HepG2 (cell line): ENCODE measurements at regions not wholly inside any gene's neighbourhood (a gene's known extent, or its start where the extent isn't known, plus 50 kb on each side); places are given as distances from the start of the nearest gene placed in this dataset.

Source experiments
- ATAC-seq: fragments of 200-7000 bp; cut with Tn5 transposase; 3 replicates; pipeline ENCODE4 v1.9.1; 2020; ENCODE audit warnings: mild to moderate bottlenecking, moderate library complexity
- BruUV-seq: library from RNA; stranded (reverse); fragments of 400-500 nt; replicated peaks from 2 replicates; lab custom pipeline; 2021; lab: Mats Ljungman, UMichigan
- CTCF ChIA-PET: fragments of 300-600 bp; formaldehyde crosslinking; extraction: SDS; loops from one replicate; lab custom pipeline; 2021; ENCODE audit warnings: low total read pairs, inconsistent platforms, low intra/inter-chr PET ratio; lab: Yijun Ruan, JAX
- POLR2A ChIA-PET: fragments of 350-600 bp; sonication (Branson Sonifier 250); formaldehyde crosslinking; loops from one replicate; lab custom pipeline; 2020; ENCODE audit warnings: antibody characterized with exemption, inconsistent platforms; lab: Yijun Ruan, JAX
- DNase-seq: peaks from one replicate; pipeline ENCODE4 v3.0.0-alpha.2; 2015; ENCODE audit warnings: low spot score
- FAIRE-seq: peaks from 3 replicates; lab custom pipeline; 2011; peaks lifted over from hg19 to GRCh38; lab: Jason Lieb, UNC
- H2AFZ ChIP-seq: one replicate; pipeline ENCODE4 v1.6.1; 2011; ENCODE audit warnings: low read length, inconsistent platforms
- H3K27ac ChIP-seq: fragments of 300-600 bp; 3 replicates; pipeline ENCODE4 v1.8.0; 2011; ENCODE audit warnings: mixed run types, mild to moderate bottlenecking, mixed read lengths, low read length, inconsistent platforms; ENCODE audit not compliant: insufficient read depth; ENCODE audit errors: extremely low read length
- H3K27me3 ChIP-seq, 2 experiments: fragments of 200-600 bp in 1 of 2; 2 replicates in 1 of 2; 3 replicates in 1 of 2; pipeline versions ENCODE4 v1.6.0 to v1.8.0; 2011; ENCODE audit warnings: low read length in 2 of 2, mild to moderate bottlenecking in 2 of 2, moderate library complexity in 2 of 2, inconsistent platforms in 1 of 2; ENCODE audit not compliant: insufficient read depth in 2 of 2, control insufficient read depth in 1 of 2
- H3K36me3 ChIP-seq, 2 experiments: fragments of 200-600 bp in 1 of 2; replicated peaks in 1 of 2; 2 replicates in 1 of 2; 3 replicates in 1 of 2; pipeline versions ENCODE4 v1.5.1 to v1.8.0; 2011; ENCODE audit warnings: low read length in 2 of 2, inconsistent platforms in 1 of 2; ENCODE audit not compliant: insufficient read depth in 2 of 2, control insufficient read depth in 1 of 2
- H3K4me1 ChIP-seq: 2 replicates; pipeline ENCODE4 v1.5.1; 2012; ENCODE audit warnings: low read length, inconsistent platforms; ENCODE audit not compliant: insufficient read depth
- H3K4me2 ChIP-seq: 2 replicates; pipeline ENCODE4 v1.6.0; 2011; ENCODE audit warnings: low read depth, low read length, inconsistent platforms
- H3K4me3 ChIP-seq, 3 experiments: fragments of 200-600 bp in 1 of 3; sonication (generic), shearing (Covaris generic) in 1 of 3; replicated peaks in 1 of 3; 2 replicates each; pipeline ENCODE4 v1.5.1; 2011 to 2016; ENCODE audit warnings: low read length in 3 of 3, inconsistent platforms in 2 of 3, low read depth in 2 of 3, mild to moderate bottlenecking in 2 of 3, control low read depth in 1 of 3, mixed read lengths in 1 of 3; ENCODE audit not compliant: insufficient read depth in 1 of 3
- H3K79me2 ChIP-seq: one replicate; pipeline ENCODE4 v1.6.1; 2011; ENCODE audit warnings: low read length, inconsistent platforms; ENCODE audit not compliant: insufficient read depth
- H3K9ac ChIP-seq: 2 replicates; pipeline ENCODE4 v1.6.0; 2011; ENCODE audit warnings: mild to moderate bottlenecking, low read depth, low read length, inconsistent platforms; ENCODE audit not compliant: insufficient read depth
- H3K9me3 ChIP-seq: 2 replicates; pipeline ENCODE4 v1.5.1; 2012; ENCODE audit warnings: mild to moderate bottlenecking, low read length
- H4K20me1 ChIP-seq: 2 replicates; pipeline ENCODE4 v1.6.0; 2011; ENCODE audit warnings: inconsistent platforms, mild to moderate bottlenecking, low read length, moderate library complexity; ENCODE audit not compliant: insufficient read depth
- CBX5 ChIP-seq: sonication (generic); formaldehyde crosslinking; IDR thresholded peaks from 2 replicates; pipeline ENCODE4 v1.4.0; 2020; ENCODE audit warnings: missing genetic modification reagents, borderline replicate concordance
- HNRNPUL1 ChIP-seq: fragments of 200-400 bp; formaldehyde crosslinking; IDR thresholded peaks from 2 replicates; pipeline ENCODE4 v1.6.1; 2017; ENCODE audit warnings: low read depth, mild to moderate bottlenecking, low read length, moderate library complexity
- IRF2 ChIP-seq: IDR thresholded peaks from 2 replicates; pipeline ENCODE4 v1.6.1; 2018; ENCODE audit warnings: missing genetic modification reagents, missing compliant biosample characterization
- KLF12 ChIP-seq: sonication (generic); formaldehyde crosslinking; IDR thresholded peaks from 2 replicates; pipeline ENCODE4 v1.4.0; 2020; ENCODE audit warnings: missing genetic modification reagents, borderline replicate concordance
- MIER3 ChIP-seq: IDR thresholded peaks from 2 replicates; pipeline ENCODE4 v1.6.1; 2016; ENCODE audit warnings: missing compliant biosample characterization, borderline replicate concordance
- NFYC ChIP-seq: IDR thresholded peaks from 2 replicates; pipeline ENCODE4 v1.6.1; 2016; ENCODE audit warnings: missing genetic modification reagents, missing compliant biosample characterization
- RELA ChIP-seq: sonication (generic); formaldehyde crosslinking; IDR thresholded peaks from 2 replicates; pipeline ENCODE4 v1.4.0; 2020; ENCODE audit warnings: missing genetic modification reagents
- SP140L ChIP-seq: sonication (generic); formaldehyde crosslinking; IDR thresholded peaks from 2 replicates; pipeline ENCODE4 v1.4.0; 2020; ENCODE audit warnings: missing genetic modification reagents, borderline replicate concordance
- ZBTB1 ChIP-seq: sonication (generic); formaldehyde crosslinking; IDR thresholded peaks from 2 replicates; pipeline ENCODE4 v1.4.0; 2020; ENCODE audit warnings: missing genetic modification reagents, borderline replicate concordance
- ZNF10 ChIP-seq: sonication (generic); formaldehyde crosslinking; IDR thresholded peaks from 2 replicates; pipeline ENCODE4 v1.4.0; 2020; ENCODE audit warnings: mild to moderate bottlenecking, low read depth, missing genetic modification reagents, borderline replicate concordance
- WGBS: methylation state at CpG from one replicate; pipeline ENCODE4 v1.1.6; 2017; ENCODE audit warnings: low lambda C conversion rate; 5-methylcytosine and 5-hydroxymethylcytosine counted together
- in situ Hi-C: cut with HindIII; loops from 2 replicates; pipeline ENCODE4 v1.10.0; 2017; ENCODE audit warnings: low pct_unique_long_range_greater_than_20kb; ENCODE audit not compliant: extremely low pct_ligation_motif_present
- intact Hi-C: fragments of 100-400 bp; cut with micrococcal nuclease; formaldehyde crosslinking; loops from one replicate; pipeline ENCODE4 v1.10.0; 2022; ENCODE audit not compliant: unreplicated experiment
- TF ChIP-seq, protein P1 (sequence below): sonication (generic); formaldehyde crosslinking; IDR thresholded peaks from 2 replicates; pipeline ENCODE4 v1.5.1; 2020; ENCODE audit warnings: mild to moderate bottlenecking, missing genetic modification reagents, moderate library complexity
- TF ChIP-seq, protein P2 (sequence below): sonication (generic); formaldehyde crosslinking; IDR thresholded peaks from 2 replicates; pipeline ENCODE4 v1.8.1; 2023; ENCODE audit warnings: missing genetic modification reagents, mild to moderate bottlenecking, borderline replicate concordance
- TF ChIP-seq, protein P3 (sequence below): sonication (generic); formaldehyde crosslinking; IDR thresholded peaks from 2 replicates; pipeline ENCODE4 v1.8.0; 2022; ENCODE audit warnings: missing genetic modification reagents, mild to moderate bottlenecking, borderline replicate concordance
- TF ChIP-seq, protein P4 (sequence below): sonication (generic); formaldehyde crosslinking; IDR thresholded peaks from 2 replicates; pipeline ENCODE4 v1.8.1; 2022; ENCODE audit warnings: low read depth, mild to moderate bottlenecking, missing genetic modification reagents

DNA sequence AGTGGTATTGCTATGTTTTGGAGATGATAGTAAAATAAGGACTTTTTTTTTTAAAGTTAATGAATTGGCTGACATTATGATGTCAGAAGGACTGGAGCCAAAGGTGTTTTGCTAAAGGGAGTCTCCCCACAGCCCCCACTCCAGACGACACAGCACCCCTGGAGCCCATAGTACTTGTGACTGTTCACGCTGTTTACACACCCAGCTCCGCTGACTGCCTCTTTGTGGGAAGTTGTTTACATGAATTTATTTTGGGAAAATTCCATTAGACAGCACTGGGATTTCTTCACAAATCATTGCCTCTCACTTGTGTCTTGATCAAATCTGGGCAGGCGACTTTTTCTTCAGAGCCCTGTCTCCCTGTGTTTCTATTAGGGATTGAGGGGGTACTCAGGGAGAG is 108.6 kb downstream of the C17orf67 start:
- no peak overlapping the region for H3K4me2 ChIP-seq
- POLR2A ChIA-PET, result no interaction called here
- DNase-seq (no peak), ATAC-seq (no peak), FAIRE-seq (no peak)
- H3K36me3 ChIP-seq, result no peaks in the 10 kb centered on the region
- no peak for TF ChIP-seq NFYC (CRISPR knock-in tag)
- no peak for TF ChIP-seq ZBTB1 (CRISPR knock-in tag)
- no peak for TF ChIP-seq RELA
- no peak for TF ChIP-seq IRF2 (CRISPR knock-in tag)
- TF ChIP-seq KLF12 (CRISPR knock-in tag), result no peak
- TF ChIP-seq, protein P1, sequence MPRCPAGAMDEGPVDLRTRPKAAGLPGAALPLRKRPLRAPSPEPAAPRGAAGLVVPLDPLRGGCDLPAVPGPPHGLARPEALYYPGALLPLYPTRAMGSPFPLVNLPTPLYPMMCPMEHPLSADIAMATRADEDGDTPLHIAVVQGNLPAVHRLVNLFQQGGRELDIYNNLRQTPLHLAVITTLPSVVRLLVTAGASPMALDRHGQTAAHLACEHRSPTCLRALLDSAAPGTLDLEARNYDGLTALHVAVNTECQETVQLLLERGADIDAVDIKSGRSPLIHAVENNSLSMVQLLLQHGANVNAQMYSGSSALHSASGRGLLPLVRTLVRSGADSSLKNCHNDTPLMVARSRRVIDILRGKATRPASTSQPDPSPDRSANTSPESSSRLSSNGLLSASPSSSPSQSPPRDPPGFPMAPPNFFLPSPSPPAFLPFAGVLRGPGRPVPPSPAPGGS (CRISPR knock-in tag), result no peak
- no peak for TF ChIP-seq MIER3 (CRISPR knock-in tag)
- TF ChIP-seq, protein P2, sequence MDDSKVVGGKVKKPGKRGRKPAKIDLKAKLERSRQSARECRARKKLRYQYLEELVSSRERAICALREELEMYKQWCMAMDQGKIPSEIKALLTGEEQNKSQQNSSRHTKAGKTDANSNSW (CRISPR knock-in tag), result no peak
- TF ChIP-seq, protein P3, sequence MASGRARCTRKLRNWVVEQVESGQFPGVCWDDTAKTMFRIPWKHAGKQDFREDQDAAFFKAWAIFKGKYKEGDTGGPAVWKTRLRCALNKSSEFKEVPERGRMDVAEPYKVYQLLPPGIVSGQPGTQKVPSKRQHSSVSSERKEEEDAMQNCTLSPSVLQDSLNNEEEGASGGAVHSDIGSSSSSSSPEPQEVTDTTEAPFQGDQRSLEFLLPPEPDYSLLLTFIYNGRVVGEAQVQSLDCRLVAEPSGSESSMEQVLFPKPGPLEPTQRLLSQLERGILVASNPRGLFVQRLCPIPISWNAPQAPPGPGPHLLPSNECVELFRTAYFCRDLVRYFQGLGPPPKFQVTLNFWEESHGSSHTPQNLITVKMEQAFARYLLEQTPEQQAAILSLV (CRISPR knock-in tag), result no peak
- TF ChIP-seq SP140L (CRISPR knock-in tag), result no peak
- no peak for TF ChIP-seq ZNF10 (CRISPR knock-in tag)
- TF ChIP-seq, protein P4, sequence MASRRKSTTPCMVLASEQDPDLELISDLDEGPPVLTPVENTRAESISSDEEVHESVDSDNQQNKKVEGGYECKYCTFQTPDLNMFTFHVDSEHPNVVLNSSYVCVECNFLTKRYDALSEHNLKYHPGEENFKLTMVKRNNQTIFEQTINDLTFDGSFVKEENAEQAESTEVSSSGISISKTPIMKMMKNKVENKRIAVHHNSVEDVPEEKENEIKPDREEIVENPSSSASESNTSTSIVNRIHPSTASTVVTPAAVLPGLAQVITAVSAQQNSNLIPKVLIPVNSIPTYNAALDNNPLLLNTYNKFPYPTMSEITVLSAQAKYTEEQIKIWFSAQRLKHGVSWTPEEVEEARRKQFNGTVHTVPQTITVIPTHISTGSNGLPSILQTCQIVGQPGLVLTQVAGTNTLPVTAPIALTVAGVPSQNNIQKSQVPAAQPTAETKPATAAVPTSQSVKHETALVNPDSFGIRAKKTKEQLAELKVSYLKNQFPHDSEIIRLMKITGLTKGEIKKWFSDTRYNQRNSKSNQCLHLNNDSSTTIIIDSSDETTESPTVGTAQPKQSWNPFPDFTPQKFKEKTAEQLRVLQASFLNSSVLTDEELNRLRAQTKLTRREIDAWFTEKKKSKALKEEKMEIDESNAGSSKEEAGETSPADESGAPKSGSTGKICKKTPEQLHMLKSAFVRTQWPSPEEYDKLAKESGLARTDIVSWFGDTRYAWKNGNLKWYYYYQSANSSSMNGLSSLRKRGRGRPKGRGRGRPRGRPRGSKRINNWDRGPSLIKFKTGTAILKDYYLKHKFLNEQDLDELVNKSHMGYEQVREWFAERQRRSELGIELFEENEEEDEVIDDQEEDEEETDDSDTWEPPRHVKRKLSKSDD, result no peak
- no peak for TF ChIP-seq HNRNPUL1
- no peak for TF ChIP-seq CBX5
- H3K4me1 ChIP-seq, result no peaks in the 10 kb centered on the region
- H3K27me3 ChIP-seq, result peaks cover 2 to 29% of the 10 kb centered on the region in 2 experiments; a peak in 4 of 5 replicates
- no peak overlapping the region for H3K27ac ChIP-seq
- in situ Hi-C loops (no loop called here), intact Hi-C loops (no loop called here)
- no peaks in the 10 kb centered on the region for H4K20me1 ChIP-seq
- H3K9ac ChIP-seq, result no peak overlapping the region
- no peaks in the 10 kb centered on the region for H3K79me2 ChIP-seq
- CTCF ChIA-PET, result no interaction called here
- no TSS peak for BruUV-seq
- no peaks in the 10 kb centered on the region for H3K9me3 ChIP-seq
- H2AFZ ChIP-seq, result no peak overlapping the region
- no peak overlapping the region for H3K4me3 ChIP-seq
- 31% methylated on average over 4 of the region's 4 CpGs for WGBS
